K562 (cell line): ENCODE measurements at regions not wholly inside any gene's neighbourhood (a gene's known extent, or its start where the extent isn't known, plus 50 kb on each side); places are given as distances from the start of the nearest gene placed in this dataset.

ENCODE experiments used
- ATAC-seq: fragments of 200-7000 bp; cut with Tn5 transposase; 3 replicates; pipeline ENCODE4 v1.9.1; 2020; ENCODE audit warnings: moderate library complexity
- BruUV-seq: library from RNA; stranded (reverse); fragments of 400-500 nt; replicated peaks from 2 replicates; lab custom pipeline; 2021; lab: Mats Ljungman, UMichigan
- CTCF ChIA-PET: fragments of 300-600 bp; formaldehyde crosslinking; extraction: SDS; loops from one replicate; lab custom pipeline; 2021; ENCODE audit warnings: low intra/inter-chr PET ratio; lab: Yijun Ruan, JAX
- POLR2A ChIA-PET: fragments of 300-600, 350-650 bp; sonication (Branson Sonifier 250); formaldehyde crosslinking; extraction: SDS; loops from one replicate; lab custom pipeline; 2021; ENCODE audit warnings: antibody characterized with exemption, inconsistent platforms; lab: Yijun Ruan, JAX
- DNase-seq, 4 experiments: peaks; one replicate each; pipeline versions ENCODE4 v3.0.0 to v3.0.0-alpha.2; 2011 to 2018; ENCODE audit warnings: low spot score in 3 of 4, mixed read lengths in 3 of 4; ENCODE audit errors: extremely low read depth in 1 of 4
- FAIRE-seq: peaks from 2 replicates; lab custom pipeline; 2011; peaks lifted over from hg19 to GRCh38; lab: Jason Lieb, UNC
- H2AFZ ChIP-seq: 2 replicates; pipeline ENCODE4 v1.6.0; 2011; ENCODE audit warnings: low read depth, low read length, control low read depth, inconsistent platforms
- H3K27ac ChIP-seq: fragments of 200-600 bp; 3 replicates; pipeline ENCODE4 v1.8.0; 2011; ENCODE audit warnings: low read depth, mild to moderate bottlenecking, control low read depth, inconsistent platforms, low read length, moderate library complexity, mixed read lengths; ENCODE audit errors: extremely low read depth
- H3K27me3 ChIP-seq, 2 experiments: fragments of 300-600 bp in 1 of 2; 2 replicates in 1 of 2; 3 replicates in 1 of 2; pipeline versions ENCODE4 v1.6.0 to v1.8.0; 2011; ENCODE audit warnings: inconsistent platforms in 2 of 2, low read length in 2 of 2, mild to moderate bottlenecking in 1 of 2, mixed read lengths in 1 of 2, moderate library complexity in 1 of 2; ENCODE audit not compliant: control insufficient read depth in 2 of 2, insufficient read depth in 2 of 2
- H3K36me3 ChIP-seq: fragments of 300-600 bp; 3 replicates; pipeline ENCODE4 v1.8.0; 2011; ENCODE audit warnings: mild to moderate bottlenecking, low read length, inconsistent platforms; ENCODE audit not compliant: control insufficient read depth, insufficient read depth
- H3K4me1 ChIP-seq, 2 experiments: fragments of 200-600 bp in 1 of 2; replicated peaks in 1 of 2; 2 replicates in 1 of 2; 3 replicates in 1 of 2; pipeline versions ENCODE4 v1.5.1 to v1.8.0; 2011; ENCODE audit warnings: inconsistent platforms in 2 of 2, low read length in 2 of 2, mild to moderate bottlenecking in 1 of 2, mixed read lengths in 1 of 2, moderate library complexity in 1 of 2; ENCODE audit not compliant: control insufficient read depth in 2 of 2, insufficient read depth in 2 of 2
- H3K4me2 ChIP-seq: 2 replicates; pipeline ENCODE4 v1.6.1; 2011; ENCODE audit warnings: low read length, control low read depth, inconsistent platforms, mixed read lengths; ENCODE audit not compliant: insufficient read depth
- H3K4me3 ChIP-seq: fragments of 200-600 bp; sonication (generic), shearing (Covaris generic); 2 replicates; pipeline ENCODE4 v1.5.1; 2016; ENCODE audit warnings: control low read depth, inconsistent platforms
- H3K79me2 ChIP-seq: fragments of 200-600 bp; 3 replicates; pipeline ENCODE4 v1.8.0; 2011; ENCODE audit warnings: low read length, inconsistent platforms; ENCODE audit not compliant: control insufficient read depth, insufficient read depth
- H3K9ac ChIP-seq, 2 experiments: 2 replicates each; pipeline versions ENCODE4 v1.6.0 to v1.6.1; 2011; ENCODE audit warnings: low read depth in 2 of 2, low read length in 2 of 2, control low read depth in 1 of 2, inconsistent platforms in 1 of 2, mild to moderate bottlenecking in 1 of 2, mixed read lengths in 1 of 2; ENCODE audit not compliant: insufficient read depth in 1 of 2
- H3K9me1 ChIP-seq: one replicate; pipeline ENCODE4 v1.6.0; 2011; ENCODE audit warnings: inconsistent platforms, mild to moderate bottlenecking, low read length, moderate library complexity; ENCODE audit not compliant: control insufficient read depth, insufficient read depth
- H3K9me3 ChIP-seq: replicated peaks from 2 replicates; pipeline ENCODE4 v1.5.1; 2011; ENCODE audit warnings: low read depth, low read length, inconsistent platforms; ENCODE audit not compliant: control insufficient read depth, insufficient read depth
- H4K20me1 ChIP-seq: replicated peaks from 2 replicates; pipeline ENCODE4 v1.6.1; 2011; ENCODE audit warnings: low read length, inconsistent platforms, mixed read lengths; ENCODE audit not compliant: control insufficient read depth, insufficient read depth
- CAMTA2 ChIP-seq: fragments of 250-450 bp; sonication (Bioruptor Pico); conservative IDR thresholded peaks from 2 replicates; pipeline ENCODE4 v1.5.1; 2022
- CBFA2T2 ChIP-seq: fragments of 450-650 bp; conservative IDR thresholded peaks from 2 replicates; pipeline ENCODE4 v1.6.1; 2017; ENCODE audit warnings: mild to moderate bottlenecking
- CC2D1A ChIP-seq: fragments of 450-650 bp; IDR thresholded peaks from 2 replicates; pipeline ENCODE4 v1.6.1; 2017; ENCODE audit warnings: mild to moderate bottlenecking
- KLF13 ChIP-seq: fragments of 450-650 bp; IDR thresholded peaks from 2 replicates; pipeline ENCODE4 v1.6.1; 2016; ENCODE audit warnings: missing genetic modification characterization, low read depth, mild to moderate bottlenecking, missing compliant biosample characterization, moderate library complexity, borderline replicate concordance
- MBD2 ChIP-seq: sonication (generic); IDR thresholded peaks from 2 replicates; pipeline ENCODE4 v1.6.1; 2016; ENCODE audit warnings: low read depth, borderline replicate concordance
- MTA1 ChIP-seq: fragments of 450-650 bp; IDR thresholded peaks from 2 replicates; pipeline ENCODE4 v1.6.1; 2017; ENCODE audit warnings: borderline replicate concordance
- NR2F6 ChIP-seq: fragments of 450-650 bp; formaldehyde crosslinking; IDR thresholded peaks from 2 replicates; pipeline ENCODE4 v1.4.0; 2020; ENCODE audit warnings: mild to moderate bottlenecking
- NR4A1 ChIP-seq, 2 experiments: fragments of 250-450 bp in 1 of 2; fragments of 450-650 bp in 1 of 2; sonication (Bioruptor Pico) in 1 of 2; IDR thresholded peaks; 2 replicates each; pipeline versions ENCODE4 v1.4.0 to v1.6.1; 2016 to 2020; ENCODE audit warnings: mild to moderate bottlenecking in 2 of 2, missing compliant biosample characterization in 1 of 2, missing genetic modification characterization in 1 of 2, moderate library complexity in 1 of 2
- SETDB1 ChIP-seq: IDR thresholded peaks from one replicate; pipeline ENCODE4 v1.6.1; 2012; ENCODE audit warnings: low read length, control low read depth, inconsistent platforms
- SMAD3 ChIP-seq: fragments of 450-650 bp; formaldehyde crosslinking; conservative IDR thresholded peaks from 2 replicates; pipeline ENCODE4 v1.4.0; 2020; ENCODE audit warnings: mild to moderate bottlenecking
- ZNF224 ChIP-seq: sonication (generic); formaldehyde crosslinking; IDR thresholded peaks from 2 replicates; pipeline ENCODE4 v1.8.0; 2022; ENCODE audit warnings: mild to moderate bottlenecking, missing genetic modification reagents
- in situ Hi-C: fragments of 300-500 bp; cut with MboI; formaldehyde crosslinking; loops from 4 replicates; pipeline ENCODE4 v1.15.0; 2018; ENCODE audit warnings: inconsistent platforms, mixed read lengths
- intact Hi-C: fragments of 100-400 bp; cut with micrococcal nuclease; formaldehyde crosslinking; loops from 2 replicates; pipeline ENCODE4 v1.14.2; 2022
- TF ChIP-seq, protein P1 (sequence below): fragments of 450-650 bp; IDR thresholded peaks from 2 replicates; pipeline ENCODE4 v1.6.1; 2017; ENCODE audit warnings: antibody characterized with exemption, mild to moderate bottlenecking
- TF ChIP-seq, protein P2 (sequence below): fragments of 450-650 bp; IDR thresholded peaks from 2 replicates; pipeline ENCODE4 v1.6.1; 2016; ENCODE audit warnings: low read depth, mild to moderate bottlenecking, moderate library complexity

DNA sequence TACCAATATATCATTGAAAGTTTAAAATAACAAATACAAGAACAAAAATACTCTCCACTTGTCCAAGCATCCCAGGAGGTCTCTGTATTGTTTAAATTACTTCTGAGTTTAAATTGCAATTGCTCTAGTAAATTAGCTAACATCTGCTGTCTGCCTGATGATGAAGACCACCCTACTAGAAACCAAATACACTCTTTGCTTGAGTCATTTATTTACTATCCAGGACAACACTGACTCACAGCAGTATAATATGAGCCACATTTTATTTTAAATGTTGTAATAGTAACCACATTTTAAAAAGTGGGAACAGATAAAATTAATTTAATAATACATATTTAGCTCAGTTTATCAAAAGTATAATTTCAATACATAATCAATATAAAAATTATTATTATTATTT is 62.9 kb upstream of the EEA1 start:
- ATAC-seq, result no peak

More for the DNA sequence above, 62.9 kb upstream of the EEA1 start:
- no peak overlapping the region for H3K4me2 ChIP-seq
- in situ Hi-C loops (loop anchor here (10.0 to 25.0 kb wide), 2 partner anchors 420 to 1113 kb away; no protein-coding TSS in a partner anchor), intact Hi-C loops (loop anchor here (10.0 kb wide), 1 partner anchor 573 kb away; no protein-coding TSS in a partner anchor)
- no TSS peak for BruUV-seq
- FAIRE-seq (no peak), DNase-seq (no peak)
- TF ChIP-seq KLF13 (tag) (no peak), CC2D1A (no peak), MBD2 (no peak), SETDB1 (no peak), MTA1 (no peak), CAMTA2 (no peak), ZNF224 (CRISPR knock-in tag) (no peak), CBFA2T2 (no peak), NR2F6 (CRISPR knock-in tag) (no peak), NR4A1 (CRISPR knock-in tag; IDR thresholded peaks at IDR 0.05) (no peak), NR4A1 (tag; IDR thresholded peaks at IDR 0.05) (no peak), SMAD3 (CRISPR knock-in tag) (no peak)
- TF ChIP-seq, protein P1, sequence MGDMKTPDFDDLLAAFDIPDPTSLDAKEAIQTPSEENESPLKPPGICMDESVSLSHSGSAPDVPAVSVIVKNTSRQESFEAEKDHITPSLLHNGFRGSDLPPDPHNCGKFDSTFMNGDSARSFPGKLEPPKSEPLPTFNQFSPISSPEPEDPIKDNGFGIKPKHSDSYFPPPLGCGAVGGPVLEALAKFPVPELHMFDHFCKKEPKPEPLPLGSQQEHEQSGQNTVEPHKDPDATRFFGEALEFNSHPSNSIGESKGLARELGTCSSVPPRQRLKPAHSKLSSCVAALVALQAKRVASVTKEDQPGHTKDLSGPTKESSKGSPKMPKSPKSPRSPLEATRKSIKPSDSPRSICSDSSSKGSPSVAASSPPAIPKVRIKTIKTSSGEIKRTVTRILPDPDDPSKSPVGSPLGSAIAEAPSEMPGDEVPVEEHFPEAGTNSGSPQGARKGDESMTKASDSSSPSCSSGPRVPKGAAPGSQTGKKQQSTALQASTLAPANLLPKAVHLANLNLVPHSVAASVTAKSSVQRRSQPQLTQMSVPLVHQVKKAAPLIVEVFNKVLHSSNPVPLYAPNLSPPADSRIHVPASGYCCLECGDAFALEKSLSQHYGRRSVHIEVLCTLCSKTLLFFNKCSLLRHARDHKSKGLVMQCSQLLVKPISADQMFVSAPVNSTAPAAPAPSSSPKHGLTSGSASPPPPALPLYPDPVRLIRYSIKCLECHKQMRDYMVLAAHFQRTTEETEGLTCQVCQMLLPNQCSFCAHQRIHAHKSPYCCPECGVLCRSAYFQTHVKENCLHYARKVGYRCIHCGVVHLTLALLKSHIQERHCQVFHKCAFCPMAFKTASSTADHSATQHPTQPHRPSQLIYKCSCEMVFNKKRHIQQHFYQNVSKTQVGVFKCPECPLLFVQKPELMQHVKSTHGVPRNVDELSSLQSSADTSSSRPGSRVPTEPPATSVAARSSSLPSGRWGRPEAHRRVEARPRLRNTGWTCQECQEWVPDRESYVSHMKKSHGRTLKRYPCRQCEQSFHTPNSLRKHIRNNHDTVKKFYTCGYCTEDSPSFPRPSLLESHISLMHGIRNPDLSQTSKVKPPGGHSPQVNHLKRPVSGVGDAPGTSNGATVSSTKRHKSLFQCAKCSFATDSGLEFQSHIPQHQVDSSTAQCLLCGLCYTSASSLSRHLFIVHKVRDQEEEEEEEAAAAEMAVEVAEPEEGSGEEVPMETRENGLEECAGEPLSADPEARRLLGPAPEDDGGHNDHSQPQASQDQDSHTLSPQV, result no peak
- TF ChIP-seq, protein P2, sequence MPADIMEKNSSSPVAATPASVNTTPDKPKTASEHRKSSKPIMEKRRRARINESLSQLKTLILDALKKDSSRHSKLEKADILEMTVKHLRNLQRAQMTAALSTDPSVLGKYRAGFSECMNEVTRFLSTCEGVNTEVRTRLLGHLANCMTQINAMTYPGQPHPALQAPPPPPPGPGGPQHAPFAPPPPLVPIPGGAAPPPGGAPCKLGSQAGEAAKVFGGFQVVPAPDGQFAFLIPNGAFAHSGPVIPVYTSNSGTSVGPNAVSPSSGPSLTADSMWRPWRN, result no peak
- no peaks in the 10 kb centered on the region for H4K20me1 ChIP-seq
- no peaks in the 10 kb centered on the region for H3K9me1 ChIP-seq
- no peaks in the 10 kb centered on the region for H3K27me3 ChIP-seq
- peaks cover 0 to 12% of the 10 kb centered on the region in 2 experiments; a peak in 2 of 5 replicates for H3K4me1 ChIP-seq
- no peaks in the 10 kb centered on the region for H3K79me2 ChIP-seq
- no peaks in the 10 kb centered on the region for H3K36me3 ChIP-seq
- H3K9me3 ChIP-seq, result no peaks in the 10 kb centered on the region
- H3K9ac ChIP-seq, result no peak overlapping the region
- H2AFZ ChIP-seq, result no peak overlapping the region
- no peak overlapping the region for H3K27ac ChIP-seq
- ChIA-PET CTCF (no interaction called here), POLR2A (interaction anchor here (0.7 to 1.1 kb wide), 2 partner anchors 14 to 400 kb away, joined by 3 read pairs; no protein-coding TSS in a partner anchor)
- no peak overlapping the region for H3K4me3 ChIP-seq
